ENCODE measurements at regions not wholly inside any gene's neighbourhood (a gene's known extent, or its start where the extent isn't known, plus 50 kb on each side); places are given as distances from the start of the nearest gene placed in this dataset.

- DNase-seq = no peak
Measured at GRCh38 chr21:28371713-28372112, 621.0 kb downstream of the LTN1 start.

- no peak for DNase-seq
Measured at GRCh38 chr21:28359300-28359699, 633.4 kb downstream of the LTN1 start.

- no peak for DNase-seq
Measured at GRCh38 chr21:28358702-28359101, 634.0 kb downstream of the LTN1 start.

DNA sequence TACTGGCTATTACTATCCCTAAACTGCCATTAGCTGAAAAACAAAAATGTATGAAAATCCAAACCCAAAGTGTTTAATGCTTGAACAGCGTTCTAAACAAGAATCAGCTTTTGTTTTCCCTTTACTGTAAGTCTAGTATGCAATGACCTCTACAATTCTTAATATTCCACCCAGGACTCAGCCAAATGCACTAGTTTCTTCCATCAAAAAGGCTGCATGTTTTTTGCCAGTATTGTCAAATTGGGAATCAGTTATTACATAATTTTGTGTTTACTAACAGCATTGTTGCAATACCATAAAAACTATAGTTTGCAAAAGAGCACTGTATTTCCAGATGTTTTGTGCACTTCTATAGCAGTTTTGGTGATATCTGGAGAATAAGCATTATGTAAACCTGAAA is 634.5 kb downstream of the LTN1 start:
- DNase-seq = no peak

DNA sequence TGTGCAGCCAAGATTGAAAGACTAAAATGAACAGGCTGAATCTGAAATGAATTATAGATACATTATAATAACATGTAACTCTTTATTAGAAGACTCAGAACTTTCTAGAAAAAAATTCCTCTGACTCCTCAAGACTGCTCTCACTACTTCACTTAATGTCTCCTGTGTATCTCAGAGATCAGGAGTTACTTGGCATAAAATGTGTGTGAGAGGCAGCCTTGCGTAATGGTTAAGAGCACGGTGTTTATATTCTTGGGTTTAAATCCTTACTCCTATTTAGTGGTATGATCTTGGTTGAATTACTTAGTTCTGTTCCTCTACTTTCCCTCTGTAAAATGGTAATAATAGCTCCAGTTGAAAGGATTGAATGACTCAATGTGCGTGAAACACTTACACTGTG is 634.9 kb downstream of the LTN1 start:
- no peak for DNase-seq

DNA sequence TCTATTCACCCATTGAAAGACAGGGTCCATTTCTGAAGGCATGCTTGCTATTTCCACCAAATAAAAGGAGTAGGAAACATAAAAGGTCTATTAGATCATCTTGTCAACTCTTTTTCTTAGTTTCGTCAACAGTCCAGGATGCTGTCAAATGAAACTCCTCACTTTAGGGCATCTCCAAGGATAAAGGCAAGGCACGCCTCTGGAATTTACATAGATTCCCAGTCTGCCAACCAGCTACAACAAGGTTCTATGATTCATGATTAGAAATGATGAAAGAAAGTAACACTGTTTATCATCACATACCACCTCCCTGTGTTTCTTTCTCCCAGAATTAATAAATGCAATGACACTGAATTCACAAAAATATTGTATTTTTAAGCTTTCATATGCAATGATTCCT is 636.3 kb downstream of the LTN1 start:
- no peak for DNase-seq

- DNase-seq = no peak
Measured at GRCh38 chr21:28345934-28346333, 646.7 kb downstream of the LTN1 start.

DNA sequence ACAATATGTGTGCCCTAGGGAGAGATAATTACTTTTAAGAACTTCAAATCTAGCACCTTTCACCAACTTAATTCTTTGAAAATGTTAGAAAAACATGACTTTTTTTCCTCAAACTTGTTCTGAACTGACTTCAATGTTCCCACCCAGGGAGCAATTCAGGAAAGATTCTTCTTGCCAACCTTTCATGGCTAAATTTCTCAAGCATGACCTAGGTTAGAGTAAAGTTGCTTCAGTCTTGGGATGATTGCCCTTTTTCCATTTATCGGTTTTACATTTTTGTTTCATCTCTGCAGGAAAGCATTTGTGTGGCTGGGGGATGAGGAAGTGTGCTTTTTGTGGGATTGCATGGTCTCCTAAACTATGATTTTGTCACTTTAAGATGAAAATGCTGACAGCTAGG is 647.7 kb downstream of the LTN1 start:
- DNase-seq = no peak

GRCh38 chr21:28342212-28342810 is 650.4 kb downstream of the LTN1 start:
- no peak for DNase-seq

GRCh38 chr21:28339403-28339802 is 653.3 kb downstream of the LTN1 start:
- DNase-seq = no peak

DNA sequence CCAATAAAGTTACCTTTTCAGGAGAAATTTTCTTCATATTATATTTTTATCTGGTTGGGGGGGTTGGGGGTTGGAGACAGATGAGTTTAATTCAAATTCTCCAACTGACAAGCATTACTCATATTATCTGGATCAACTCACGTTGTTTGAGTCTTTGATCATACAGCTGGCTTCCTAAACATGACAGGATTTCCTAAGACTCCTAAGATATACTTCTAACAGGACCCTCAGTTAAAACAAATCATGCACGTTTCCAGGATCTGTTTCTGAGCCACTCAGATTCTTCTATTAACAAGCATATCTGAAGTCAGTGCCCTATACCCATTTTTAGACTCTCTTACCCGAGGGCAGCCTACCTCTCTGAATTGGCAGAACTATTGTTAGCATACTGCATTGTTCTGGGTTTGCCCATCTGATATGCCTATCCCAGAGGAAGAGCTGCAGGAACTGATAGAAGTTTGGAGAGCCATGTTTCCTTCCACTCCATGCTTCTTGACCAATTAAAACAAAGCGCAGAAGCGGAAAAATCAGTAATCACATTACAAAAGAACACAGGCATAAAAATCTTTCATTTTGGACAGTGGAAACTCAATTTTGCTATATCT is 653.9 kb downstream of the LTN1 start:
- no peak for DNase-seq

- DNase-seq = no peak
Measured at GRCh38 chr21:28337315-28337714, 655.4 kb downstream of the LTN1 start.

DNA sequence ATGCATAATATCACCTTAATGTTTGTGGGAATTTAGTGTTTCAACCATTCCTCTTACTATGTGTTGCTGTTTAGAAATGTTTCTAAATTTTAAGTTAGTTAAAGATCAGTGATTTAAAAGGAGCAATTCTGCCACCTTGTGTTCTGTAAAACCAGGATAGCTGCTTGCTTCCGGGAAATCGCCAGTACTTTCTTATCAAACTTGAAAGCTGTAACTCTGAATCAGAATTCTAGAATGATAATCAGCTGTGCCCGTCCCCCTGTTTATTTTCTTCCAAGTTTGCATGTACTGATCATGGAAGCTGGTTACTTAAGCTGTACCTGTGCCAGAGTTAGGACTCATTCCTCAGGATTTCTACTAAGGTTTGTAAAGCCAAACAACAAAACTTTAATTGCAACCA is 656.4 kb downstream of the LTN1 start:
- DNase-seq = peak in 10 of 56 donors; percentile 3 to 43 (median 11)

DNA sequence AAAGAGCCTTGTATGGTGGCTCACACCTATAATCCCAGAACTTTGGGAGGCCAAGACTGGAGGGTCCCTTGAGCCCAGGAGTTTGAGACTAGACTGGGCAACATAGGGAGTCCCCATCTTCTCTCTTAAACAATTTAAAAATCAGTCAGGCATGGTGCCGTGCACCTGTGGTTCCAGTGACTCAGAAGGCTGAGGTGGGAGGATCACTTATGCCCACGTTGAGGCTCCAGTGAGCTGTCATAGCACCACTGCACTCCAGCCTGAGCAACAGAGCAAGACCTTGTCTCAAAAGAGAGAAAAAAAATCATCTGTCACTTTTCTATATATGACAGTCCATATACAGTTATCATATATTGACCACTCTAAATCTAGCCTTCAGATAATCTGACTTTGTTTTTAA is 658.3 kb downstream of the LTN1 start:
- DNase-seq = peak in 8 of 56 donors; percentile 1 to 31 (median 8)

- DNase-seq = no peak
Measured at GRCh38 chr21:28333578-28334075, 659.0 kb downstream of the LTN1 start.

GRCh38 chr21:28332796-28333195 is 659.9 kb downstream of the LTN1 start:
- no peak for DNase-seq

GRCh38 chr21:28325618-28326017 is 667.1 kb downstream of the LTN1 start:
- no peak for DNase-seq

- DNase-seq = no peak
Measured at GRCh38 chr21:28324690-28325089, 668.0 kb downstream of the LTN1 start.

GRCh38 chr21:28317177-28317950 is 675.3 kb downstream of the LTN1 start:
- DNase-seq = no peak

DNA sequence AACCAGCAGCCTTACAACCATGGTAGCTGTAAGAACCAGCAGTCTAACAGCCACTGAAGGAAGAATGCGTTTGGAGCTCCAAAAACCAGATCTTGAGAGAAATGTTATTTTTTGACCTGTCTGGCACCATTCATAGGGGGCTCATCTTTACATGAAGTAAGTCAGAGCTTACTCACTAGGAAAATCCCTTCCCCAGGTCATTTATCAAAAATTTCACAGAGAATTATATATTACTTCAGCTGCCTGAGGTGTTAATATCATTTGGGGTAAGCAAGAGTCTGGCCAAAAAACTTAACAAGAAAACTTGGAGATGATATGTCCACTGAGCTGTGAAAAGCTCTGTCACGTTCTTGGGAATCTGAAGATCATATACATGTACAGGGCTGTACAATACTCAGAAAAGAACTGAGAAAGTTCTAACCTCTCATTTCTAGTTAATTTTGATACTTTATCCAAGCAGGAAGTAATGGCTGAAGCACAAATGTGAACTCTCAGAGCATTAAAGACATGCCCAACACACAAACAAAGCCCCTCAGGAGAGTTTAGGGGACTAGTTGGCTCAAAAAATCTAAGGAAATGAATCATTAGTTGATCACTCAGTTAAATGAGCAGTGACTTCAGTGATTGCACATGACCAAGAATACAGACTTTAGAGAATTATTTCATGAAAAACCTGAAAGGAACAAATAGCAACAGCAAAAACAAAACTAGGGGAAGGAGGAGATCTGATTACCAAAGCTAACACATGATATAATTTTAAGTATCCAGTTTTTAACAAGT is 681.1 kb downstream of the LTN1 start:
- no peak for DNase-seq

DNA sequence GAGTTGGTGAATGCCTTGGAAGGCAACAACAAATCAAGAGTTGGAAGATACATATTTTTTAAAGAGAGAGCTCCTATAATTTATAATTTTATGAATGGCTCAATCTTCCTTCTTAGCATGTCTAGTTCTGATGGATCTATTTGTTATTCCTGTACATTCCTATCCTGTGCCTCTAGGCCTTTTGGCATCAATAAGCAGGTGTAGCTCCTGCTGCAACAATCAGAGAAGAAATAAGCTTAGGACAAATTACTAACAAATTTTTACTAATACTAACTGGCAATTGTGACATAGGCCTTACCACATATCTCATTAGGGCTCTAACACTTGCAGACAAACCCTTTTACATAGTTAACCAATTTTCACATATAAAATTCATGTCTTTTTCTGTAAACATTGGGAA is 682.0 kb downstream of the LTN1 start:
- DNase-seq = no peak

- DNase-seq = no peak
Measured at GRCh38 chr21:28310171-28310685, 682.4 kb downstream of the LTN1 start.
